SH-SY5Y (cell line): ENCODE measurements at regions not wholly inside any gene's neighbourhood (a gene's known extent, or its start where the extent isn't known, plus 50 kb on each side); places are given as distances from the start of the nearest gene placed in this dataset.

ENCODE experiments used
- GATA2 ChIP-seq: IDR thresholded peaks from 2 replicates; pipeline ENCODE4 v1.6.1; 2011; ENCODE audit warnings: mild to moderate bottlenecking, low read depth, low read length
- GATA3 ChIP-seq: IDR thresholded peaks from 2 replicates; pipeline ENCODE4 v1.6.1; 2011; ENCODE audit warnings: low read depth, mild to moderate bottlenecking, low read length, moderate library complexity

DNA sequence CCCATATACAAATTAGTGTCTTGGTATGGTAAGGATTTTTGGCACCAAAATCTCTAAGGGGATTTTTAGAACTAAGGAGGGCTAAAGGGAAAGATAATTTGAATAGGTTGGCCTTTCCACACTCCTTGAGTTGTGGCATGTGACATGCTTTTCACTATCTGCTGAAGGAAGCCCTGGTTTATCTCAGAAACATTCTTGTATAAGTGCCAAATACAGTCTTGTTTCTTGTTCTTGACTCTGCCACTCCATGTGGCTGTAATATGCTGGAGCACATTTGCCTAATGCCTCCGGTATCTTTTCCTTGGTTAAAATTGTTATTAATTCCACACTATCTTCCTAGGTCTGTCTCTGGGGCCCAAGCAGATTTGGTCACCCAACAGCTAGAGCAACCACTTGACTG is 457.0 kb downstream of the USP25 start:
- no peak for TF ChIP-seq GATA3
- TF ChIP-seq GATA2 = no peak

DNA sequence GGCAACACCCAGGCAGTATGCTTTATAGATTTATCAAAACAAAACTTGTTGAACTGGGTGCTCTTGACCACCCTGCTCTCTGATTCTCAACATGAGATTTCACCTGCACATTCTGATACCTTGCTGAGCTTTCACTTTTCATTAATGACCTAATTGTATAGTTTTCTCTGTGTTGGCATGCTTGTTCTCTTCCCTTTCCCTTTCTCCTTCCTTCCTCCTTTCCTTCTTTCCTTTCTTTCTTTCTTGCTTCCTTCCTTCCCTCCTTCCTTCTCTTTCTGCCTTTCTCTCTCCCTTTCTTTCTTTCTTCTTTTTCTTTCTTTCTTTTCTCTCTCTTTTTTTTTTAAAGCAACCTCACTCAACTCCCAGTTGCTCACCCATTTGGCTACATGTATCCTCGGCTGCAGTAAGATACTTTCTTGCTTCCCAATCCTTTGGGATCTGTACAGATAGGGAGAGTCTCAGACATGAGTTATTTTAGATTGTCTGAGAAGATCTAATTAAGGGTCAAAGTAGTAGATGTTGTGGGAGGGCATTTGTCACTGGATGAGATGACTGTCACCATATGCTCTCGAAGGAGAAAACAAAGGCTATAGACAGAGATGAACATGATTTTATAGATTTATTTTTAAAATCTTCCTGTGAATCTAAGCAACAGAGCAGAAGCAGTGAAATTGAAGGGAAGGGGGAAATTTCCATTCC is 458.0 kb downstream of the USP25 start:
- no peak for TF ChIP-seq GATA2

DNA sequence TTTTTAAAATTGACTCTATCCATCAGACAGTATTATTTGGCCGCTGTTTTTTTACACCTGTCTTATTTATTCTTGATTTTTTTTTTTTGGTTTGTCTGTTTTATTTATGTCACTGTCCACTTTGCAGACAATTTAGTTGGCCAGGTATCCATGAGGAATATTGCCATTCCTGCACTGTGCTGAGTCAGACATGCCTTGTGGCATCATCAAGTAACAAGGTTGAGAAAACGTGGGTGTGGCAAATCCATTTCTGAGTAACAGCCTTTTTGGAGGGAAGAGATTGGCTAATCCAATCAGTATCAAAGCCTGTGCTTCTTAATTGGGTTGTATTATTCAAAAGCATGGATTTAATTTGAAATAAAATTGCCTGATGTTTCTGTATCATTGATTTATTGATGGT is 463.1 kb downstream of the USP25 start:
- TF ChIP-seq GATA3 = no peak
- TF ChIP-seq GATA2 = no peak

DNA sequence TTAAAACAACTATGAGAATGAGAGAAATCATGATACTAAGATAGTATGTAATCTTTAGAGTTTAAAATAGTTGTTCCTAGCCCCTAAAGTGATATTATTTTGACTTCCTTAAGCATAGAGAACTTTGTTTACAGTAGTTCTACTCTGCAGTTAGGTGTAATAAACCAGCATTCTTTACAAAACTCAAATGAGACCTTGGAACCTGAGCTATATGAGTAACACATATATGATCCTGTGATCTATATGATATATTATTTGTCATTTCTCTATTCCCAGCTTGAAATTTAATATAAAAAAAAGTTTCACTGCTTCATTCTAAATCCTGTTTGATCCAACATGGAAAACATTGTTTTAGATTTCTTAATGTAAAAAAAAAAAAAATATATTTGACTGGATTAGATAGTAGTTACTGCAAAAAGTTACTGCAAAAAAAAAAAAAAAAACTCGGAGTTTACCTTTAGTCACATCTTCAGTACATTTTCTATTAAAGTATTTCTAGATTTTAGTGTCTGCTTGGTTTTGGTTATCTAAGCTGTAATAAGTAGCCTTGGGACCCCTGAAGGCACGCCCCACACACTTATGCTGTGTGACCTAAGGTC is 463.8 kb downstream of the USP25 start:
- TF ChIP-seq GATA3 (no peak), GATA2 (no peak)

DNA sequence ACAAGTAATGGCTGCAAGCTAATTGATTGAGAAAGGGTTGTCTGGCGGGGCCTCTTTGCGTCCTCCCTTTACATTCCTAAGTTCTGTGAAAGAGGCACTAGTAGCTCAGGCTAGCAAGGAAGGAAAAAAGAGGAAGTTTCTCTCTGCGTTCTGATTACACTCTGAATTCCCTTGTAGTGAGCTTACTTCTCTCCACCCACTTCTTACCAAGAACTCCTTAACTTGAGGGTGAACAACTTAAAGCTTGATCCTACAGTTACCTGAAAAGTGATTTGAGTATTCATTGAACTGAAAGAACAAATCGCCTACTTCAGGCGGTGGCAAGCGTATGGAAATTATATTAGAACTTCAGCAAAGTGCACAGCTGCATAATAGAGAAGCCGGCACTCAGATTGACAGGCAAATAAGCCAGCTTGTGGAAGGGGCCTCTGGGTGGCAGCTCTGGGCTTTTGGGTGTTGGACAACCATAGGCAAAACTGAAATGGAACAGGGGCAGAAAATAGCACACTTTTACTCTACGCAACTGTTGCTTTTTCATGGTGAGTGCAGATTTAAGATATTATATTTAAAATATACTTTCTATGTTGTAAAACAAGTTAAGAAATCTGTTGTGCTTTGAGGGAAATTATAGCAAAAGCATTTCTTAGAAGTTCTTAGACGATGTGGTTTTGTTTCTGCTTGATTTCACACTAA is 464.5 kb downstream of the USP25 start:
- TF ChIP-seq GATA2 (no peak), GATA3 (no peak)

DNA sequence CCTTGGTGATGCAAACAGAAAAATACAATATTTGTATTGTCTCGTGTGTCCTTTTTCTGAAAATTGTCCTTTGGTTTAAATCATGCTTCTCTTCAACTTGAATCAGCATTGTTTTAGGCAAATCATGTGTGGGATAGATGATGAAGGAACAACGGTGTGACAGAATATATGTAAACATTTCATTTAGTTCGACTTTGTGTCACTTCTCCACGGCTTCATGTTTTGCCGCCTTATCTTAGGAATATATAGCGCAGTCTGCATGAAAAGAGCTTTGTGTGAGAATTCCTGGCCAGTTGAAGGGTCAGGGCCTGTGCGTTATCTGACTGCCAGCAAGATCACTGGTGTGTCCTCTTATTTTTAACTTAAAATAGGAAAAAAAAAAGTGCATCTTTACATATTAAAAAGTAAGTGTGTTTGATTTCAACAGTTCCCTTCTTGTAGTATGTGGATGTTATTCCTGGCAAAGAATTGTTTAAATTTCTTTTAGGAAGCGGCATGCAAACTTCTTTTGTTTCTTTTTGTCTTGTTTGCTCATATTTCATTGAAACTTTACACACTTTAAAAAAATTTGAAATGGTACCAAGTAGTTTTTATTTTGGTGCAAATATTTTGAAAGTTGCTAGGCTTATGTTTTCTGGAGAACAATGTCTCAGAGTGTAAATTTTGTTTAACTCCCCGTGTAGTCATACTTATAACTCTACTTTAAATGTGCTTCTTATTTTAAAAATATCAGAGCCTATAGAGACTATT is 465.2 kb downstream of the USP25 start:
- TF ChIP-seq GATA3 (no peak), GATA2 (no peak)

DNA sequence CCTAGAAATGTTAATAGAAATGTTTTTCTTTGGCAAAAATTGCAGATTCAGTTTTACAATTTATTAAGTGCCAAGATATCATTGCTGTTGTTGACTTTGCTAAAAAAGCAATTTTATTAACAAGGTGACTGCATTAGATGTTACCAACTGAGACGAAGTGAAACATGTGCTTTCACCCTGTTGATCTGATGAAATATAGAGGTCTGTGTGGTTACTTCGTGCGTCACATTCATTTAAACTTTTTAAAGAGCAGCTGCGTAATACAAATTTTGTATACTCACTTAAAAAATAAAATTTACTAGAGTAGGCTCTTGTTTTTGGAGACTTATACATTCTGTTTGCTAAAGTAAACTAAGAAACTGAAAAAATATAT is 465.7 kb downstream of the USP25 start:
- TF ChIP-seq GATA3 (no peak), GATA2 (no peak)

DNA sequence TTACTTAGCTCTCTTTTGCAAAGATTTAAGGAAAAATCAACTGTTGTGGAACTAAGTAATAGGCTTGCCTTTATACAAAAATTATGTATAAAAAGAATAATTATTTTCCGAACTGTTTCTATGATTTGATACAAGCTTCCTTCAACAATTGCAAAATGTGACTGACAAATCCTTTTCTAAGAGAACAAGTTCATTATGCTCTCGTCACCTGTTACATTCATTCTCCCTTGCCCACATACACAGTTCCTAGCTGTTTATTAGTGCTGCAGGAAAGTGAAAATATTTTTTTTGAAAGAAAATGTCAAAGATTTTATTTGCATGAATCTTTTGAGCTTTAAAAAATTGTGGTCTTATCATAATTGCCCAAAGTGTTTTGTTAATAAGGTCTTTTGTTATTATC is 466.2 kb downstream of the USP25 start:
- TF ChIP-seq GATA2 (no peak), GATA3 (no peak)

DNA sequence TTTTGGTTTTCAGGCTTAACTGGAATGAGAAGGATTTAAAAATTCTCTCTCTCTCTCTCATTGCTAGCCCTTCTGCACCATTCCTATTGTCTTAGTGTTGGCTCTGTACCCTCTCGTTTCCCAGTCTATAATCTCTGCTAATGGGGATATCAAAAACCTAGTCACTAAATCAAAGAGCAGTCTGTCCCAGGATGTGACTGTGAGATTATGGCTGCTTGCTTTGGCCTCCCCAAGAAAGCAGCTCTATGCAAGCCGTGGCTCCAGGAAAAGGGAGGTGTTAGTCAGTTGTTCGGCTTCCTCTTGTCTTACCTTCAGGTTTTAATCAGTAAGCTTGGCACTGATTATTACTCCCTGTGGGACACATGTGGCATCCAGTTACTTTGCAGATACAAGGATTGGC is 468.8 kb downstream of the USP25 start:
- no peak for TF ChIP-seq GATA2
- no peak for TF ChIP-seq GATA3

DNA sequence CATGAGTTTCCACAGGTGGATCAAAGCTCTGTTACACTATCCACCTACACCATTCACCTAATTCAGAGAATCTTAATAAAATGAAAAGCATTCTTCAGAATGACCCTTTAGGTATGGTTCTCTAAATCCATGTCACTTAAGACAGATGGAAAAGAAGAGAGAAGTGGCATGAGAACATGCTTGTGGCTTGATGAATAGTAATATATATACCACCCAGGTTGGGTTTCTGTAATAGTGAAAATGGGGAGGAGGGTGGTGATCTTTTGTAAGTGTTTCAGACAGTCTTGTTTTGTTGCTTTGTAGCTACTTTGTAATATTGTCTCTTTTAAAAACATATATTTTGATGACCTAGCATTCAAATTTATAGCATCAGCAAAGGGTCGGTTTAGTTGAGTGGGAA is 469.8 kb downstream of the USP25 start:
- TF ChIP-seq GATA3 (no peak), GATA2 (no peak)

DNA sequence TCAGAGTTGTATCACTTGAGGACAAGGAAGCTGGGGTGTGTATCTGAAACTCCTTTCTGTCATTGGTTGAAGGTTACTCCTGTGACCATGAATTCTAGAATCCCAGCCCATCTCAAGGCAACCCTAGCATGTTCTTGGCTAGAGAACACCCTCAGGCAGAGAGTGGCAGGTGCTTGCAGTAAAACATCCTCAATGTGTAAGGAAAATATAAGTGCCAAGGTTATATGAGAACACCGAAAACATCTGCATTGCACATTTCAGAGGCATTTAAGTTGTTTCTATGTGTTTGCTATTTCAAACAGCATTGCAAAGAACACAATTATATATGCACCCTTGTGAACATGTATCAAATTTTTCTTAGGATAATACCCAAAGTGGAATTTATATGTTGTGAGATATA is 471.9 kb downstream of the USP25 start:
- no peak for TF ChIP-seq GATA2

DNA sequence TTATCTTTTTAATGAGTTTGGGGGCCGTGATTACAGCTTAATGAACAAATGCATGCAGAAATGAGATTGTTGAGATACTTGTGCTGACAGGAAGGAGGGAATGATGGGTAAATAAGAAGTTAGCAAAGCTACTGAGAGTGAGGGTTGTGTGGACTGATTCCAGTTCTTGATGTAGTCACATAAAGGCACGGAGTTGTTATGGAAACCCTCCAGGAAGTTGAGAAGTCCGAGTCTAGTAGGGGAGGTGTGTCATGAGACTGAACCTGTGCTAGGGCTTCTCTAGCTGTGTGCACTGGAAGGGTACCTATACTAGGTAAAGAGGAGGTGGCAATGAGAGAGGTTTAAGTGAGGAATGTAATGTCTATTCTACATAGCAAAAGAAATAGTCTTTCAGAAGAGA is 475.7 kb downstream of the USP25 start:
- TF ChIP-seq GATA2 = no peak
- no peak for TF ChIP-seq GATA3

DNA sequence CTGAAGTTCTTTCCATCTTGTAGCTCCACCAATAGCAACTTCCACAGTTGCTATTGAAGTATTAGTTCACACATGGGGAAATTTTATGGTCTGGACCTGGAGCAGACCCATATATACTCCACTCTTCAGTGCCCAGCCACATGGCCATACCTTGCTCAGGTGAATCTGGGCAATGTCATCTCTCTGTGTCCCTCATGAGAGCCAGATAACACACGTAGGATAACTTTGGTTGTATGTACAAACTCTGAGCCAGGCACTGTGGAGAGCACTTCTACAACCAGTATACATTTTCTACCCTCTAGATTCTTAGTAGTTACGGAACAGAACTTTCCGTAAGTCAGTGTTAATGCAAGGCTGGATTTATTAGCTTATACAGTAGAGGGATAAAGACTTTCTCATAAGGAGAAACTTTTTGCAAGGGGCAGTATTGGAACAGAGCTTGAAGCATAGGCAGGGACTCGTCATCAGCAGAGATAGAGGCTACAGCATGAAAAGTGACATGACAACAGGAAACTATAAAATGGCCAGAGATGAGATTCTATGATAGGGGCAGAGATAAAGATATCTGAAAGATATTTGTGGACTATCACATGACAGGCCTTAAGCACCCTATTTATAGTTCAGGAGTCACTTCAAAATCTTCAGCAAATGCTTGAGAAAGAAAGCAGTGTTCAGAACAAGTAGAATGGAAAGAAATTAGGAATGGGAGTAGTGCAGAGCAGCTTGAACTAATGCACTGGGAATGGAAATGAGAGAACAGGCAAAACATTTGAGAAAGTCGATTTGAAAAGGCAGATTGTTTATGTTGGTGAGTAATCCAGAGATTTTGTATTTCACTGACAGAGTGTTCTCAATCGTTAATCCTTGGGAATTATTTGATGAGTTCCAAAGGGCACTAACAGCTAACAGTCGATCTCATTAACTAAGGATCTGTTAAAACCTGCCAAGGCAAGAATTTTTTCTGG is 481.8 kb downstream of the USP25 start:
- no peak for TF ChIP-seq GATA3
- no peak for TF ChIP-seq GATA2

DNA sequence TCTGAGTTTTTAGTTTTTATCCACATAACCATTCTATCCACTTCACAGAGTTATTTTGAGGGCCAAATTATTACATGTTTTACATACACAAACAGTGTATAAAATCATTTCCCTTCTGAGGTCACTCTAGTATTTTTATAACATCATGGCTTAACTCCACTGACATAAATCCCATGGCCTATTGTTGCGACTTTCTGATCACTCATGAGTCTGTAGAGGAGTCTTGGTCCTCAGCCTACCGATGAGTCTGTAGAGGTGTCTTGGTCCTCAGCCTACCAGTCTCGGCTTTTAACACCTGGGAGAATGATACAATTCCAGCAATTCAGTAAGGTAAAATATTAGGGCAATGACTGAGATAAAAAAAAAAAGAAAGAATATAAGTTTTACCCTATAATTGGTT is 483.7 kb downstream of the USP25 start:
- TF ChIP-seq GATA2 = no peak
- TF ChIP-seq GATA3 = no peak
